Left cardiac atrium (tissue), 4 donors: ENCODE measurements at regions not wholly inside any gene's neighbourhood (a gene's known extent, or its start where the extent isn't known, plus 50 kb on each side); places are given as distances from the start of the nearest gene placed in this dataset.

Experiments used
- ATAC-seq, 2 donors: fragments of 200-7000 bp; cut with Tn5 transposase; one replicate each; pipeline ENCODE4 v1.9.1; 2020; ENCODE audit warnings: mild to moderate bottlenecking in 2 of 2, moderate library complexity in 2 of 2
- DNase-seq: peaks from one replicate; pipeline ENCODE4 v3.0.0-alpha.2; 2020
- intact Hi-C, 2 donors: fragments of 100-400 bp; cut with DNase I; formaldehyde crosslinking; loops; one replicate each; pipeline versions ENCODE4 v1.14.1 to v1.15.1; 2022 to 2023
- donor health status: DM: no; HTN: yes; CAD: no.
- donor health status: DM: no; HTN: yes; CAD: no; lungs with severe emphysema.
- donor health status: DM: yes; HTN: yes; CAD: no.
- donor health status: Dilated cardiomyopathy.

DNA sequence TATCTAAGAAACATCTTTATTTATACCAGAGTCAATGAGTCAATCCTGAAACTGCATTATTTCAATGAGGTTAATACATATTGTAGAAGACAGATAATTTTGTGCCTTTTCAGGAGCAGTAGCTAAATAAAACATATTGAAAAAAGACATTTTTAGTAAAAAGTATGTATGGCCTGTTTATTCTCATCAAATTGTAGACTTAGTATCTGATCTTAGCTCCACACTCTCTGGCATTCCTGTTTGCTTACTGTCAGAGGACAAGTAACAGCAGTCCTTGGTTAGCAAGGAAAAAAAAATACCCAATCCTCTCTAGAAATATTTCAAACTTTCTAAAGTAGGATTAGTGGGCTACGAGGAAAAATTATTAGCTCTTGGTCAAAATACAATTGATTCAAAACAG, 50.5 kb upstream of the GUCY1A1 start:
- ATAC-seq (no peak), DNase-seq (no peak)
- intact Hi-C loops: no loop called here

DNA sequence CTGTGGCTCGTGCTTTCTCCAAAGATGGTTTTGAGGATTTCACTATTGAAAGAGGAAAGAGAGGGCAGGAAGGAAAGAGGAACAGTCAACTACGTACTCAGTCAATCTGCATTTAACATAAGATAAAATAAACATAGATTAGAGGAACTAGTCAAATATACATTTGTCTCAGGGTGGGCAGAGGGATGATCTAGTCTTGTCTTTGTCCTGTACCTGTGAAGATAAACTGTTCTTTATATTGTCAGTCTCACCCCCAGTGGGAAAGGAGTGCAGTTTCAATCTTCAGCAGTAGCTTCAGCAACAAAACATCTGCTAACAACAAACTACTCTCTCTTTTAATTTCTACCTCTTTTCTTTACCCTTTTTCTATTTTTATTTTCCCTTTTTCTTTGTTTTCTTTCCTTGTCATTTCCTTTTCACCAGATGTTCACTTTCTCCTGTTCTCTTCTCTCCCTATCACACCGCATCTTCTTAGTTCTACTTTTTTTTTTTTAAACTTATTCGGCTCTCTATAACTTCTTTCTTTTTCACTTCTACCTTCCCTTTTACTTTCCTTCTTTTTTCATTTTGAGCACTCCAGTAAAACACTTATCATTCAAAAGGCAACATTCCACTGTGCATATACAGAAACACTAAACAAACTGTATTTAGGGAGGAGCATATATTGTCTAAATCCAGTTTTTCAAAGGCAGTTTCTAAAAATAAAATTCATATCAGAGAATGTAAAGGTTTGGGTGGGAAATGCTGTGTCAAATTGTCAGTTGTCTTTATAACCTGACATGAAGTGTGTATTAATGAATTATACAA, 51.4 kb upstream of the GUCY1A1 start:
- intact Hi-C loops: no loop called here
- DNase-seq (no peak), ATAC-seq (no peak)

- DNase-seq (no peak), ATAC-seq (peak in 1 of 2 donors; percentile 35)
- intact Hi-C loops: no loop called here
Observed at GRCh38 chr4:155614111-155614762, 52.4 kb upstream of the GUCY1A1 start.

DNA sequence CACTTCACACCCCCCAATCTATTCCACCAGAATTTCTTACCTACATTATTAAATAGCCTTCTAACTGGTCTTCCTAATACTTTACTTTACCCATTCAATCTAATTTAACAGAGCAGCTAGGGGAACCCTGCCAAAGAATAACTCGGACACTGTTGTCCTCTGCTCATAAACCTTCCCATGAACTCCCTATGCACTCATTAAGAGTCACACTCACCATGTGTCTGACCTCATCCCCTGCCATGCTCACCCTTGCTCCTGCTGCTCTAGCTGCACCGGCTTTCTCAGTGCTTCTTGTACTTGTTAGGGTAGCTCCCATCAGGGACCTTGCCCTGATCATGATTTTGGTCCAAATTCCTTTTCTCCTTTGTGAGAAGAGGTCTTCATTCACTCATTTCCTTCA, 54.6 kb upstream of the GUCY1A1 start:
- DNase-seq (no peak), ATAC-seq (peak in 1 of 2 donors; percentile 42)
- intact Hi-C loops: no loop called here

DNA sequence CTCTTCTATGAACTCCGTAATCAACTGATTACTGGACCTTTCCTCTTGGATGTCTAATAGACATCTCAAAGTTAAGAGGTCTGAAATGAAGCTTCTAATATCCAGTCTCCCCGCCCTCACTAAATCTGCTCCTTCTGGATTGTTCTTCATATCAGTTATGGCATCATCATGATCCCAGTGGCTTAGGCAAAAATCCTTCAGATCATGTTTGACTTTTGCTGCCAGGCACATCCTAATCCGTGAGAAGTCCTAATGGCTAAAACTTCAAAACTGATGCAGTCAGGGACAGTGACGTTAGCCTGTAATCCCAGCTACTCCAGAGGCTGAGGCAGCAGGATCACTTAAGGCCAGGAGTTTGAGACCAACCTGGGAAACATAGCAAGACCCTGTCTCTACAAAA, 55.1 kb upstream of the GUCY1A1 start:
- DNase-seq (no peak), ATAC-seq (no peak)
- intact Hi-C loops: no loop called here

DNA sequence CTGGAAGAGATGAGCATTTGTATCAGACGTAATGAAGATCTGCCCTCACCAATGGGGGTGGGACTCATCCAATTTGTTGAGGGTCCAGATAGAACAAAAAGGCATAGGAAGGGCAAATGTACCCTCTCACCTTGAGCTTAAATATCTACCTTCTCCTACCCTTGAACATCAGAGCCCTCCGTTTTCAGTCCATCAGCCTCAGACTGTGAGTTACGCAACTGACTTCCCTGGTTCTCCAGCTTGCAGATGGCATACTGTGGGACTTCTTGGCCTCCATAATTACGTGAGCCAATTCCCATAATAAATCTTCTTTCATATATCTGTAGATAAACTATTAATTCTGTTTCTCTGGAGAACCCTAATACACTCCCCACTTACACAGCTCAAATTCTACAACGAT, 56.5 kb upstream of the GUCY1A1 start:
- intact Hi-C loops: no loop called here
- ATAC-seq (no peak), DNase-seq (no peak)

DNA sequence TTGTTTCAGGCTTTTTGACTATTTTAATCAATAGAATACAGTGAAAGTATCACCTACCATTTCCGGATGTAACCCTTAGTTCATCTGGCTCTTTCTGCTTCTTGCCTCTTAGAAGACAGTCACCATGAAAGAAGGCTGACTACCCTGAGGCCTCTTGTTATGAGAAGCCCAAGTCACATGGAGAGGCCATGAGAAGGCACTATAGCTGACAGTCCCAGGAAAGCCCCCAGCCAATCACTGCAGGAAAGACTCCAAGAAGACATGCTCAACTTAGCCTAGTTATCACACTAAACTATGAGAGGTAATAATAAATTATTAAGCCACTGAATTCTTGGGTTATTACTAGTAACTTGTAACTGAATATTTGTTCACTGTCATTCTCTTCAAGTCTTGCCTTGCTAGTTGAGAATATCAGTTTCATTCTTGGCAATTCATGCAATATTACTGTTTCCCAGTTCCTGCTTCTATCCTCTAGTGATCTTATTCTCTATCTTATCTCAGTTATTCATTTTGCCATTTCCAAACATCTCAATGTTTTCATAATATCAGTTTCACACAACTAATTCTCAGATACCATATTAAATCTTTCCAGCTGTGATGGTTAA, 57.1 kb upstream of the GUCY1A1 start:
- intact Hi-C loops: no loop called here

DNA sequence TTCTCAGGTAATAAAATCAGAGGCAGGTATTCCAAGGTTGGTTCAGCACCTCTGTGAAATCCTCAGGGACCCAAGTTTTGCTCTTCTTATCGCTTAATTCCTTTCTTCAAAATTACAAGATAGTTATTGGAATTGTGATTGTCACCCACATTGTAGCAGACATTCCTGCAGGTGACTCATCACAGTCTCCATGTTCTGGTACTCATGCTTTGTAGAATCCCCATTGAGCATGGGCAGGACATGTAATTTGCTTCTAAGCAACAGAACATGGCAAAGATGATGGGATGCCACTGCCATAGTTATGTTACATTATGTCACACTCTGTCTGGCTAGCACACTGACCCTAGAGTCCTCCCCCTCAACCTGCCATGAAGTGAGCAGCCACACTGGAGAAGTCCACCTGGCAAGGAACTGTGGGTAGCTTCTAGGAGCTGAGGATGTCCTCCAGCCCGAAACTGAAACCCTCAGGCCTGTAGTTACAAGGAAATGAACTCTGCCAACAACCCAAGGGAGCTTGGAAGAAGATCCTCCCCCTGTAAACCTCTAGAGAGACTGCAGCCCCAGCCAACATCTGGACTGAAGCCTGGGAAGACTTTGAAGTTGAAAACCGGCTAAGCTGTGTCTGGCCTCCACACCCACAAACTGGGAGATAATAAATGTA, 58.3 kb upstream of the GUCY1A1 start:
- no peak for DNase-seq
- intact Hi-C loops: no loop called here
- ATAC-seq: peak; percentile 41

More for the DNA sequence above, 57.1 kb upstream of the GUCY1A1 start:
- ATAC-seq (no peak), DNase-seq (no peak)

DNA sequence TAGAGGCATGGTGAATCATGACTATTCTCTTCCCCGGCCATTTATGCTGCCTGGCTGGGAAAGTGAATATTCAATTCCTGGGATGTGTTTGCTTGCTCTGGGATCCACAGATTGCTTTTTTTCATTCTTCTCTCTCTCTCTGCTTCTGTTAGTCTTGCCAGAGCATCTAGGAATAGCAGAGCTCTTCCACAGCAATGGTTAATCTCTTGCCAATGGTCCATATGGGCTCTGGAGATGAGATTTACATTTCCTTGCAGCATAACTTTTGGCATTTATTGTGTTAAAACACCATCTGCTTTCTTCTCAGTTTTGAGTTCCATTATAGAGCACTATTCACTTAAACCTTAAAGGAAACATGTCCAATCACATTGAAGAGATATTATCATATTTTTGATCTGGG, 59.2 kb upstream of the GUCY1A1 start:
- DNase-seq (no peak), ATAC-seq (no peak)
- intact Hi-C loops: no loop called here

DNA sequence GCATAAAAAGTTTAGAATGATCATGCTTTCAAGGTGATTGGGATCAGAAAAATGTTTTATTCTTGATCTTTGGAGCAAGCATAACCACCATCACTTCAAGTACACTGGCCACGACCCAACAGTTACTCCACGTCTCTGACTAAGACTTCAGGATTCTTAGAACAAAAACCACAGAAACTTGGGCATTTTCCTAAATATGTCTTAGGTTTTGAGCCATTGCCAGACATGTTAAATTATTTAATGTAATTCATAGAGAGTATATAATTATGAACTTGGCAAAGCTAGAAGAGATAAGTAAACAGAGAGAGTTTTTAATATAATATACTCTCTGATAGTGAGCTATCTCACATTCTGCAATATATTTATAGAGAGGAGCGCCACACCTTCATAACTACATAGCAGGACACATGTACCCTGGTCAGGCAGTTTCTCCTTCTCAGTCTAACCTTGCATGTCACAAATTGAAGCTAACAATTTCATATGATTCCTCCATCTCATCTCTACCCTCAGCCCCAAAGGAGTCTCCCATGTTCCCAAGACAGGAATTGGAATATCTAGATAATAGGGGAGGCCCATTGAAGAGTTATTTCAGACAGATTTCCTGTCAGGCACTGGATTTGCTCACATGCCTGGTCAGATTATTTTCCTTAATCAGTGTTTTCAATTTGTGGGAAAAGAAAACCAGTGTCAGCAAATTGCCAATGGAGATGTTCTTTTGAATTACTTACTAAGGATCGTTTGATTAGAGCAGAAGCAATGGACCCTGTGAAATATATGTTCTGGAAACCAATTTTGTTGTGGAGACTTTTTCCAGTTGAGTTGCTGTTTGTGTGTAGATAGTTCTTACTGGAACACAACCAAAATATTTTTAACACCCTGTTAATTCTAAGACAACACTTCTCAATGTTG, 61.7 kb upstream of the GUCY1A1 start:
- intact Hi-C loops: no loop called here
- ATAC-seq (peak in 1 of 2 donors; percentile 86), DNase-seq (peak; percentile 51)

DNA sequence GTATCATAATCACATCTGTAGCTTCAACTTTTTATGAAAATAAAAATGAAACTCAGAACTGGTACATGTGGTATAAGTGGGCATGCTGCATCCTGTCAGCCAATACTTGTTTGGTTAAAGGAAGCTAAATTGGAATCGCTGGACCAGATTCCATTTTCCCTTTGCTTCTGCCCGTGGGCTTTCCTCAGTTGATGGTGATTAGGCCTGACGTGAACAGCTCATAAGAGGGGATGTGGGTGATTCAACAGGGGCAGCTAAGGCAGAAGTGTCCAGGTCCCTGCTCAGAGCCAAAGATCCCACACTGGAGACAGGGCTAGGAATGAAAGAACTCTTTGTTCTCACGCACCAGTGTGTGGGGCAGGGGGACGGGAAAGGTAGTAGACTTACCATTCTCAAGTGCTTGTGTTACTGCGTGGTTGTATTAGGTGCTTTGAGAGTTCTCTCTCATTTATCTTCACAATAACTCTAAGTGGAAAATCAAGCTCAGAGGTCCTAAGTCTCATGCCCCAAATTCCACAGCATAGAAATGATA, 63.2 kb upstream of the GUCY1A1 start:
- ATAC-seq (no peak), DNase-seq (no peak)
- intact Hi-C loops: no loop called here

DNA sequence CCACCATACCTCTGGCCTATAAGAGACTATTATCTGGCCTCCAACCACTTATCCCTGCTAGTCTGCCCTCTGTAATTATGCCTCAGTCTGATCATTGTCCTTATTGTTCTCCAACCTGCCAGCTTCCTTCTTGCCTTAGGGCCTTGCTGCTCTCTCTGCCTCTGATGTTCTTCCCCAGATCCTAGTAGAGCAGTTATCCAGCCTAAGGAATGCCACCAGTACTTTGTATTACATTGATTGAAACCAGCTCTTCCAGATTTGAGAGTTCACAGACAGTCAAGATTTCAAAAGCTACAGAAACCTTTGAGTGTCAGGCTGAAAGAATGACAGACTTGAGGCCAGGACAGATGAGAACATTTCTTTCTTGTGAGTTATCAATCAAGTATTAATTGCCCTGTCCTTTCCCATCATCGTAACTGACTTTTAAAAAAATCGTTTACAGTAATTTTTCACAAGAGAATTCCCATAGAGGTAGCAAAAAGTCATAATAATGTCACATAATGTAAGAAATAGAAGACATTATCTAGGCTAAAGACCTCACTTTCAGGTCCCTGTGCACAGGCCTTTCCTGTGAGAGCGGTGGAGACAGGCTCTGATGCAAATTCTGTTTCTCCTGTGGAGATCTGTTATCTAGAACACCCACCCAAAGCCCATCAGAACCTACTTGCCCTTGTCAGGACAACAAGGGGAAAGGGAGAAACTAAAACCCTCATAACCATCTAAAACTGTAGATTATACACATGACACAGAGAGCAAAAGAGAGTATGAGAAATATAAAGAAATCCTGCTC, 64.1 kb upstream of the GUCY1A1 start:
- no peak for DNase-seq
- ATAC-seq: no peak
- intact Hi-C loops: no loop called here

- intact Hi-C loops: no loop called here
- ATAC-seq (no peak), DNase-seq (no peak)
Observed at GRCh38 chr4:155600244-155600643, 66.4 kb upstream of the GUCY1A1 start.

- ATAC-seq: no peak
- DNase-seq: no peak
- intact Hi-C loops: no loop called here
Observed at GRCh38 chr4:155599596-155599995, 67.1 kb upstream of the GUCY1A1 start.

- ATAC-seq (no peak), DNase-seq (no peak)
- intact Hi-C loops: no loop called here
Observed at GRCh38 chr4:155599085-155599484, 67.6 kb upstream of the GUCY1A1 start.

GRCh38 chr4:155597933-155598451, 68.7 kb upstream of the GUCY1A1 start:
- ATAC-seq (no peak), DNase-seq (no peak)
- intact Hi-C loops: no loop called here

DNA sequence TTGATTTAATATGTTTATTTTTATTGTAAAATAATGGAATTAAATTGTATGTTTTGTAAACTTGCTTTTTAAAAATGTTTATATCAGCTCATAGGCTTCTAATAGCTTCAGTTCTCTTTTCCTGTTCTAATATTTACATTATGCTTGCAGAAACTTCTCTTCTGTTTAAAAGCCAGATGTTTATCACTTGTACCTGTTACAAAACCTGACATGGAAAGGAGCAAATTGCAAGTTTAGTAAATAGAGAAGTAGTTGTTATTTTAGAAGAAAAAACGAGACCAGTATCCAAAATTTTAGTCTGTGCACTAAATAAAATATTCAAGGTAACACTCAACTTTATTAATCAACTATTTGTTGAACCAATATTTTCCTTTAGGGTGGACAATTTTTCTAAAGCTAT, 69.4 kb upstream of the GUCY1A1 start:
- no peak for DNase-seq
- intact Hi-C loops: no loop called here
- no peak for ATAC-seq

- ATAC-seq (no peak), DNase-seq (no peak)
- intact Hi-C loops: no loop called here
Observed at GRCh38 chr4:155593793-155594192, 72.9 kb upstream of the GUCY1A1 start.
